Upper lobe of left lung (tissue), 6 donors: ENCODE measurements at regions not wholly inside any gene's neighbourhood (a gene's known extent, or its start where the extent isn't known, plus 50 kb on each side); places are given as distances from the start of the nearest gene placed in this dataset.

Experiments used
- ATAC-seq, 2 donors: fragments of 200-7000 bp; cut with Tn5 transposase; one replicate each; pipeline ENCODE4 v1.9.1; 2022; ENCODE audit warnings: mild to moderate bottlenecking in 2 of 2, moderate library complexity in 2 of 2; ENCODE audit not compliant: low FRiP score in 2 of 2
- DNase-seq, 2 donors: peaks; one replicate each; pipeline ENCODE4 v3.0.0-alpha.2; 2019 to 2020
- H3K27ac ChIP-seq, 4 donors: fragments of 200-600 bp; sonication (generic); one replicate each; pipeline ENCODE4 v1.5.1; 2016 to 2019
- H3K27me3 ChIP-seq, 4 donors: fragments of 200-600 bp; sonication (generic); one replicate each; pipeline ENCODE4 v1.5.1; 2017 to 2019
- H3K36me3 ChIP-seq, 4 donors: fragments of 200-600 bp; sonication (generic); one replicate each; pipeline ENCODE4 v1.5.1; 2016 to 2019
- H3K4me1 ChIP-seq, 4 donors: fragments of 200-600 bp; sonication (generic); one replicate each; pipeline ENCODE4 v1.5.1; 2018 to 2019
- H3K4me3 ChIP-seq, 4 donors: fragments of 200-600 bp; sonication (generic); one replicate each; pipeline ENCODE4 v1.5.1; 2017 to 2019; ENCODE audit warnings: mild to moderate bottlenecking in 2 of 4, moderate library complexity in 1 of 4
- H3K9me3 ChIP-seq, 4 donors: fragments of 200-600 bp; sonication (generic); one replicate each; pipeline ENCODE4 v1.5.1; 2018 to 2019
- CTCF ChIP-seq, 6 experiments: fragments of 450-650 bp in 4 of 6; fragments of 200-600 bp in 2 of 6; sonication (generic) in 2 of 6; IDR thresholded peaks; one replicate each; pipeline ENCODE4 v1.5.1; 2016 to 2019; ENCODE audit warnings: antibody characterized with exemption in 6 of 6
- EP300 ChIP-seq, 4 donors: sonication (generic); formaldehyde crosslinking; IDR thresholded peaks; one replicate each; pipeline ENCODE4 v1.5.1; 2017; ENCODE audit warnings: antibody characterized with exemption in 4 of 4, control low read depth in 2 of 4
- POLR2A ChIP-seq, 4 donors: fragments of 450-650 bp; IDR thresholded peaks; one replicate each; pipeline ENCODE4 v1.5.1; 2016 to 2017; ENCODE audit warnings: antibody characterized with exemption in 4 of 4, mild to moderate bottlenecking in 2 of 4
- POLR2AphosphoS5 ChIP-seq, 2 donors: sonication (generic); formaldehyde crosslinking; IDR thresholded peaks; one replicate each; pipeline ENCODE4 v1.5.1; 2017; ENCODE audit warnings: antibody characterized with exemption in 2 of 2
- WGBS, 2 donors: methylation state at CpG; one replicate each; pipeline ENCODE4 v1.1.5; 2017 to 2018; 5-methylcytosine and 5-hydroxymethylcytosine counted together
- donor health status: DM: no; HTN: no; CAD: no; lungs with moderate emphysema.
- donor health status: DM: no; HTN: yes; CAD: no; lungs with severe emphysema.

GRCh38 chr18:64410685-64411084, 261.8 kb upstream of the LINC00305 start:
- Histone ChIP-seq H3K9me3 (no peaks in the 10 kb centered on the region), H3K27ac (no peak overlapping the region), H3K4me3 (no peak overlapping the region), H3K4me1 (no peaks in the 10 kb centered on the region), H3K36me3 (no peaks in the 10 kb centered on the region), H3K27me3 (no peaks in the 10 kb centered on the region)
- no peak for TF ChIP-seq POLR2A (IDR thresholded peaks at IDR 0.05)
- ATAC-seq (no peak), DNase-seq (no peak)
- 48 to 58% methylated on average over 6 of the region's 6 CpGs for WGBS, 2 donors

- Histone ChIP-seq H3K9me3 (no peaks in the 10 kb centered on the region), H3K4me3 (no peak overlapping the region), H3K27me3 (no peaks in the 10 kb centered on the region), H3K36me3 (no peaks in the 10 kb centered on the region), H3K27ac (no peak overlapping the region), H3K4me1 (no peaks in the 10 kb centered on the region)
- TF ChIP-seq POLR2A (IDR thresholded peaks at IDR 0.05) (no peak), CTCF (IDR thresholded peaks at IDR 0.05) (peak in 3 of 6 experiments; percentile 14 to 30 (median 19))
- DNase-seq (no peak), ATAC-seq (no peak)
Measured at GRCh38 chr18:64409511-64409910, 260.6 kb upstream of the LINC00305 start.

DNA sequence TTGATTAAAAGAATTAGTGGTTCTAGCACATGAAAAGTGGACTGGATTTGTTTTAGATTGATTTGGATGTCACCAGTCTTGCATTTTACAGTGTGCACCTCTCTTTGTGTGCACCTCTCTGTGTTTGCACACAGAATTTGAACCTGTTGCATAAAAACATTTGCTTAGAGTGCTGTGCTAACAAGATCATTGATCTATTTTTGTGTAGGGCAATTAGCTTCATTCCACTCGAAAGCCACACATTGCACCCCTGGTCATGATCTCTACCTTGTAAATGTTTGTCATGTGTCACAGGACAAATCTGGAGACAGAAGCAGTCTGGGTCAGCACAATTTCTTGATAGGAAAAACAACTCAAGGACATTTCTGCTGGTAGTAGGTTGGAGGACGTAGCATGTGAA, 258.7 kb upstream of the LINC00305 start:
- H3K36me3 ChIP-seq = no peaks in the 10 kb centered on the region
- H3K4me3 ChIP-seq = no peak overlapping the region
- ATAC-seq (no peak), DNase-seq (no peak)
- H3K9me3 ChIP-seq = no peaks in the 10 kb centered on the region
- WGBS, 2 donors = 84% methylated on average over 2 of the region's 2 CpGs
- no peaks in the 10 kb centered on the region for H3K27me3 ChIP-seq
- no peaks in the 10 kb centered on the region for H3K4me1 ChIP-seq
- H3K27ac ChIP-seq = no peak overlapping the region
- TF ChIP-seq CTCF (IDR thresholded peaks at IDR 0.05) (no peak), POLR2A (IDR thresholded peaks at IDR 0.05) (no peak), POLR2AphosphoS5 (IDR thresholded peaks at IDR 0.05) (no peak), EP300 (IDR thresholded peaks at IDR 0.05) (no peak)

DNA sequence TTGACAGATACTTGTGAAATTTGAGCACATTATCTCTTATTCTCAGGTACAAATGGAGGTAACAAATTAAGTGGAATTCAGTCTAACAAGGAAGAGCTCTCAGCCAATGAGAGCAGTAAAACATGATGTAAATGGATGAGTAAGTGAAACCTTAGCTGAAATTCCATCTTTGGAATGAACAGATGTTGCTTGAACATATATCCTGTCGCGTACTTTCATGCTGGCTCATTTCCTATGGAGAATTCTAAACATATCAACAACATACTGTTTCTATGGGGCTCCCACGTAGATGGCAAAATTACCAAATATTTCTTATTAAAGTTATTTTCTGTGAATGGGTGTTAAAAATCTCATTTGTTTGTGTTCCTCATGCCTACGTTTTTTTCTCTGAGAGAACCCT, 256.3 kb upstream of the LINC00305 start:
- ATAC-seq (no peak), DNase-seq (no peak)
- Histone ChIP-seq H3K27me3 (no peaks in the 10 kb centered on the region), H3K9me3 (no peaks in the 10 kb centered on the region), H3K27ac (no peak overlapping the region), H3K36me3 (no peaks in the 10 kb centered on the region), H3K4me1 (no peaks in the 10 kb centered on the region), H3K4me3 (no peak overlapping the region)
- WGBS, 2 donors = 80 to 83% methylated on average over 4 of the region's 4 CpGs
- TF ChIP-seq CTCF (IDR thresholded peaks at IDR 0.05) (no peak), POLR2AphosphoS5 (IDR thresholded peaks at IDR 0.05) (no peak), EP300 (IDR thresholded peaks at IDR 0.05) (no peak), POLR2A (IDR thresholded peaks at IDR 0.05) (no peak)

GRCh38 chr18:64403784-64404503, 255.1 kb upstream of the LINC00305 start:
- WGBS, 2 donors = 70 to 78% methylated on average over 2 of the region's 2 CpGs
- no peaks in the 10 kb centered on the region for H3K27me3 ChIP-seq
- H3K36me3 ChIP-seq = no peaks in the 10 kb centered on the region
- H3K4me3 ChIP-seq = no peak overlapping the region
- DNase-seq (no peak), ATAC-seq (no peak)
- H3K27ac ChIP-seq = no peak overlapping the region
- H3K4me1 ChIP-seq = no peaks in the 10 kb centered on the region
- H3K9me3 ChIP-seq = no peaks in the 10 kb centered on the region
- TF ChIP-seq POLR2AphosphoS5 (IDR thresholded peaks at IDR 0.05) (no peak), POLR2A (IDR thresholded peaks at IDR 0.05) (no peak), CTCF (IDR thresholded peaks at IDR 0.05) (no peak), EP300 (IDR thresholded peaks at IDR 0.05) (no peak)
